ENCODE measurements at regions not wholly inside any gene's neighbourhood (a gene's known extent, or its start where the extent isn't known, plus 50 kb on each side); places are given as distances from the start of the nearest gene placed in this dataset.

DNA sequence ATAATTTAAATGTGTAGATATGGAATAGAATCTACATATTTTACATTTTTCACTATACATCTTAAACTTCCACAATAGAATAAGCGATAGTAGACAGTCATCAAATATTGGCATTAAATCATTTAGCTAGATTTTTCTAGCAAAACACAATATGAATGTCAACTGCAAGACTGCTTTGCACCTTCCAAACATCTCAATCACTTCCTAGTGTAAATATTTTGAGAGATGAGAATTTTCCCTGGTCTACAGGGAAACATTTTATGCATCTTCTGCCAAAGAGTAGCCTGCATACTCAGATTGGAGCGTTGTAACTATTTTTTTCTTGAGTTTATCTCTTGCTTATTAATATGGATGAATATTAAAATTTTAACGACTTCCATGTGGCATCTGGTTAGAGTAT is 897.4 kb downstream of the CENPC start:
- TF ChIP-seq POLR2A (IDR thresholded peaks at IDR 0.05) (no peak), POLR2AphosphoS5 (IDR thresholded peaks at IDR 0.05) (no peak)
- TF ChIP-seq, protein P1, sequence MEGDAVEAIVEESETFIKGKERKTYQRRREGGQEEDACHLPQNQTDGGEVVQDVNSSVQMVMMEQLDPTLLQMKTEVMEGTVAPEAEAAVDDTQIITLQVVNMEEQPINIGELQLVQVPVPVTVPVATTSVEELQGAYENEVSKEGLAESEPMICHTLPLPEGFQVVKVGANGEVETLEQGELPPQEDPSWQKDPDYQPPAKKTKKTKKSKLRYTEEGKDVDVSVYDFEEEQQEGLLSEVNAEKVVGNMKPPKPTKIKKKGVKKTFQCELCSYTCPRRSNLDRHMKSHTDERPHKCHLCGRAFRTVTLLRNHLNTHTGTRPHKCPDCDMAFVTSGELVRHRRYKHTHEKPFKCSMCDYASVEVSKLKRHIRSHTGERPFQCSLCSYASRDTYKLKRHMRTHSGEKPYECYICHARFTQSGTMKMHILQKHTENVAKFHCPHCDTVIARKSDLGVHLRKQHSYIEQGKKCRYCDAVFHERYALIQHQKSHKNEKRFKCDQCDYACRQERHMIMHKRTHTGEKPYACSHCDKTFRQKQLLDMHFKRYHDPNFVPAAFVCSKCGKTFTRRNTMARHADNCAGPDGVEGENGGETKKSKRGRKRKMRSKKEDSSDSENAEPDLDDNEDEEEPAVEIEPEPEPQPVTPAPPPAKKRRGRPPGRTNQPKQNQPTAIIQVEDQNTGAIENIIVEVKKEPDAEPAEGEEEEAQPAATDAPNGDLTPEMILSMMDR (IDR thresholded peaks at IDR 0.05) = no peak

Measured in breast epithelium (tissue), 3 donors.